ENCODE measurements at regions not wholly inside any gene's neighbourhood (a gene's known extent, or its start where the extent isn't known, plus 50 kb on each side); places are given as distances from the start of the nearest gene placed in this dataset.

DNA sequence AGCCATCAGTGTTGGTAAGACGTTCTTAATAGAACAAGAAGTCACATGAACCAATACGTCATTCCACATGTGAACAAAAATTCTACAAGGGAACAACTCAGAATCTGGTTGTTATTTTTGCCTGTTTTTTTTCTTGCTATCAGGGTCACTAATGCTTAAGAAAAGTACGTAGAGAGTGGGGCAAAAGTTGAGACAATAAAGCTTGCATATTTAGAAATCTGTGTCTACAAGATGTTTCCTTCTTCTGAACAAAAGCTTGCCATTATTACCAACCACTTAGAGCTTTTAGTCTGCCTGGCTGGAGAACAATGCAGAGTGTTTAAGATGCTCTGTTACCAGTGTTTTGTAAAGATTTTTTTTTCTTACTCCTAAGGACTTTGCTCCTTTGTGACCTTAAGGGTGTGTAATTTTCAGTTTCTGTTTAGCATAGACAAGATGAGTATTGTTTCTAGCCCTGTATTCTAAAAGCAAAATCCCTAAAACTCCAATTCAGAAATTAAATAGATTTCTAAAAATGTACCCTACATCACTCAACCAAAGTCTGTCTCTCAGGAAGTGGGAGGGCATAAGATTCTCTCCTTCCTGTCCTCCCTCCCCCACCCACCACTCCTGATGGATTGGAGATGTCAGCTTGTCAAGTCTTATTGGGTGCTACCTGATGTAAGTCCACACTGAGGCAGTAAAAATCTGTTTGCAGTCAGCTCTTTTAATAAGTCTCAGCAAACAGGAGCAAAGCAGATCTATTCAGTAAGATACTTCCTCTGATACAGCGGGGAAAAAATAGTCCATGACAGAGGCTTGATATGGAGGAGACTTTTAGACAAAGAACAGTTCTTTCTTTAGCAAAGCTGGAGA is 267.6 kb downstream of the GRIN2B start:
- TF ChIP-seq POLR2A (IDR thresholded peaks at IDR 0.05; ENCODE audit: borderline replicate concordance, extremely low read depth, insufficient read depth, insufficient read length) (no peak), SP1 (IDR thresholded peaks at IDR 0.05; ENCODE audit: low read depth) (no peak), ZFX (IDR thresholded peaks at IDR 0.05) (no peak), EZH2 (IDR thresholded peaks at IDR 0.05) (no peak), EZH2phosphoT487 (IDR thresholded peaks at IDR 0.05; ENCODE audit: borderline replicate concordance) (no peak), FOSL1 (IDR thresholded peaks at IDR 0.05; ENCODE audit: low read depth) (no peak), YY1 (IDR thresholded peaks at IDR 0.05; ENCODE audit: extremely low read depth, insufficient replicate concordance, low read depth, low read length) (no peak), POLR2AphosphoS5 (IDR thresholded peaks at IDR 0.05; ENCODE audit: low read depth, low read length) (no peak), CEBPB (IDR thresholded peaks at IDR 0.05; ENCODE audit: low read depth) (no peak)
- TF ChIP-seq, protein P1, sequence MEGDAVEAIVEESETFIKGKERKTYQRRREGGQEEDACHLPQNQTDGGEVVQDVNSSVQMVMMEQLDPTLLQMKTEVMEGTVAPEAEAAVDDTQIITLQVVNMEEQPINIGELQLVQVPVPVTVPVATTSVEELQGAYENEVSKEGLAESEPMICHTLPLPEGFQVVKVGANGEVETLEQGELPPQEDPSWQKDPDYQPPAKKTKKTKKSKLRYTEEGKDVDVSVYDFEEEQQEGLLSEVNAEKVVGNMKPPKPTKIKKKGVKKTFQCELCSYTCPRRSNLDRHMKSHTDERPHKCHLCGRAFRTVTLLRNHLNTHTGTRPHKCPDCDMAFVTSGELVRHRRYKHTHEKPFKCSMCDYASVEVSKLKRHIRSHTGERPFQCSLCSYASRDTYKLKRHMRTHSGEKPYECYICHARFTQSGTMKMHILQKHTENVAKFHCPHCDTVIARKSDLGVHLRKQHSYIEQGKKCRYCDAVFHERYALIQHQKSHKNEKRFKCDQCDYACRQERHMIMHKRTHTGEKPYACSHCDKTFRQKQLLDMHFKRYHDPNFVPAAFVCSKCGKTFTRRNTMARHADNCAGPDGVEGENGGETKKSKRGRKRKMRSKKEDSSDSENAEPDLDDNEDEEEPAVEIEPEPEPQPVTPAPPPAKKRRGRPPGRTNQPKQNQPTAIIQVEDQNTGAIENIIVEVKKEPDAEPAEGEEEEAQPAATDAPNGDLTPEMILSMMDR (IDR thresholded peaks at IDR 0.05 in 2 of 3, conservative IDR thresholded peaks at IDR 0.05 in 1 of 3; ENCODE audit: borderline replicate concordance in 1 of 3, insufficient read depth in 1 of 3, low read depth in 2 of 3, low read length in 2 of 3): no peak
- TF ChIP-seq, protein P2, sequence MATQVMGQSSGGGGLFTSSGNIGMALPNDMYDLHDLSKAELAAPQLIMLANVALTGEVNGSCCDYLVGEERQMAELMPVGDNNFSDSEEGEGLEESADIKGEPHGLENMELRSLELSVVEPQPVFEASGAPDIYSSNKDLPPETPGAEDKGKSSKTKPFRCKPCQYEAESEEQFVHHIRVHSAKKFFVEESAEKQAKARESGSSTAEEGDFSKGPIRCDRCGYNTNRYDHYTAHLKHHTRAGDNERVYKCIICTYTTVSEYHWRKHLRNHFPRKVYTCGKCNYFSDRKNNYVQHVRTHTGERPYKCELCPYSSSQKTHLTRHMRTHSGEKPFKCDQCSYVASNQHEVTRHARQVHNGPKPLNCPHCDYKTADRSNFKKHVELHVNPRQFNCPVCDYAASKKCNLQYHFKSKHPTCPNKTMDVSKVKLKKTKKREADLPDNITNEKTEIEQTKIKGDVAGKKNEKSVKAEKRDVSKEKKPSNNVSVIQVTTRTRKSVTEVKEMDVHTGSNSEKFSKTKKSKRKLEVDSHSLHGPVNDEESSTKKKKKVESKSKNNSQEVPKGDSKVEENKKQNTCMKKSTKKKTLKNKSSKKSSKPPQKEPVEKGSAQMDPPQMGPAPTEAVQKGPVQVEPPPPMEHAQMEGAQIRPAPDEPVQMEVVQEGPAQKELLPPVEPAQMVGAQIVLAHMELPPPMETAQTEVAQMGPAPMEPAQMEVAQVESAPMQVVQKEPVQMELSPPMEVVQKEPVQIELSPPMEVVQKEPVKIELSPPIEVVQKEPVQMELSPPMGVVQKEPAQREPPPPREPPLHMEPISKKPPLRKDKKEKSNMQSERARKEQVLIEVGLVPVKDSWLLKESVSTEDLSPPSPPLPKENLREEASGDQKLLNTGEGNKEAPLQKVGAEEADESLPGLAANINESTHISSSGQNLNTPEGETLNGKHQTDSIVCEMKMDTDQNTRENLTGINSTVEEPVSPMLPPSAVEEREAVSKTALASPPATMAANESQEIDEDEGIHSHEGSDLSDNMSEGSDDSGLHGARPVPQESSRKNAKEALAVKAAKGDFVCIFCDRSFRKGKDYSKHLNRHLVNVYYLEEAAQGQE (IDR thresholded peaks at IDR 0.05; ENCODE audit: low read depth): no peak

Measured in HCT116 (cell line).